ENCODE measurements at regions not wholly inside any gene's neighbourhood (a gene's known extent, or its start where the extent isn't known, plus 50 kb on each side); places are given as distances from the start of the nearest gene placed in this dataset.

- no peak for DNase-seq (ENCODE audit: low read depth)
Observed at GRCh38 chr3:99111235-99111634, 209.7 kb upstream of the DCBLD2 start.

- no peak for DNase-seq (ENCODE audit: low read depth)
Observed at GRCh38 chr3:99110401-99110800, 208.9 kb upstream of the DCBLD2 start.

GRCh38 chr3:99108508-99108907 lies 207.0 kb upstream of the DCBLD2 start:
- no peak for DNase-seq (ENCODE audit: low read depth)

GRCh38 chr3:99094606-99095005 lies 193.1 kb upstream of the DCBLD2 start:
- no peak for DNase-seq (ENCODE audit: low read depth)

DNA sequence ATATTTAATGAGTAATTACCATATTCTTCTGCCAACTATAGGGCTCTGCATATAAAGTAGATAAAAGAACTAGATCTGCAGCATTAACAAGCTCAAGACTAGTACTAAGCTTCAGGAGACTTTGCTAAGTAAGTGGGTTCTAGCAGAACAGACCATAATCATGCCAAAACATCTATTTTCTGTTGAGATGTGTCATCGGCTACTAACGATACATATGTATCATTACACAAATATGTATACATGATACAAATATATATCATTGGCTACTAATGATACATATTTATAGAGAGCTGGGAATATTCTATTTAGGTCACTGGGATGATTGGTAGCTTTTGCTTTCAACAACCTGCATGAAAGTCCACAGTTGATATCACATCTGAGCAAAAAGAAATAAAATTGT lies 185.8 kb upstream of the DCBLD2 start:
- DNase-seq (ENCODE audit: low read depth): no peak

DNA sequence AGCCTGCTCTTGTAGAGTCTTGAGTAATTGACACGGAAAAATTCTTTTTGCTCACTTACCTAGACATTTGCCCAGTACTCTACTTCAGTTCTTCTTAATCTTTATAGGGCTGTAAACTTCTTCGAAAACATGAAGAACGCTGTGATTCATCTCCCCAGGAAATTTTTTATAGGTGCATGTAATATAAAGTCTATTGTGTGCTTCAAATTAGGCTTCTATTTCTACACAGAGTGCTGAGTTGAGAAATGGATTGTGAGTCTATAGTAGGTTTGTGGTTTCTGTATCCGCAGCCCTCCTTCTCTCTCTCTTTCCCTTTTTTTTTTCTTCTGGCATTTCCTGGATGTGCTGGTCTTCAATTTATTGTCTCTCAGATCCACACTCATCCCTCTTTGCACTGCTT lies 183.3 kb upstream of the DCBLD2 start:
- no peak for DNase-seq (ENCODE audit: low read depth)

DNA sequence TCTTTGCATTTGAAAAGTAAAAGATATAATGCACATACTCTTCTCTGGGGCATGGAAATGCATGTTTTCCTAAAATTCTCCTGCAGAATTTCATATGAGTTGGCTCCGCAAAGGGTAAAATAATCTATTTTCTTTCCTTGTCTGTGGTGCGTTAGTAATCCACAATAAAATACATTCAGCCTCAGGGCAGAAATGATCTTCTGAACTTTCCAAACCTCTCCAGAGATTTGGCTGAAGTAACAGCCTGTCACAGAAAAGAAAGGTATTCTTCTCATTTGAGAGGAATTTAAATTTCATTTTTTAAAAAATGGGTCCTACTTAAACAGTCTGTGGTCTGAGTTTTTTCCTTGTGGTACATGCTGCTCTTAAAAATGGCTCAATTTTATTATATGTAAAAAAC lies 182.7 kb upstream of the DCBLD2 start:
- DNase-seq (ENCODE audit: low read depth): no peak

GRCh38 chr3:99071096-99071495 lies 169.6 kb upstream of the DCBLD2 start:
- no peak for DNase-seq (ENCODE audit: low read depth)

DNA sequence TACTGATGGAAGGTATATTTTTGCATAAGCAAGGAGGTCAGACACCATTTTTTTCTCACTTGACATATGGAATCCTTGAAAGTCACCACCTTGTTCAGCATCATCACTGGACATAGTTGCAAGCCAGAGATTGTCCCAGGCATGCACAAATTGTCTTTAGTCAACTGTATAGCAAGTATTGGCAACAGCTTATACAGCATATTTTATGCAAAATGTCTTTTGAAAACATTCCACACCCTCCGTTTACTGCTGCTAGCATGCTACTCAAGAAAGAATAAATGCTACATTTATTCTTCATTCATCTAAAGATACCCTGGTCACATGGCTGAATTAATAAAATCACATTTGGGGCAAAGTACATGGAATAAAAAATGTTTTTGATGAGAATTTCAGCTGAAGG lies 168.5 kb upstream of the DCBLD2 start:
- DNase-seq (ENCODE audit: low read depth): no peak

DNA sequence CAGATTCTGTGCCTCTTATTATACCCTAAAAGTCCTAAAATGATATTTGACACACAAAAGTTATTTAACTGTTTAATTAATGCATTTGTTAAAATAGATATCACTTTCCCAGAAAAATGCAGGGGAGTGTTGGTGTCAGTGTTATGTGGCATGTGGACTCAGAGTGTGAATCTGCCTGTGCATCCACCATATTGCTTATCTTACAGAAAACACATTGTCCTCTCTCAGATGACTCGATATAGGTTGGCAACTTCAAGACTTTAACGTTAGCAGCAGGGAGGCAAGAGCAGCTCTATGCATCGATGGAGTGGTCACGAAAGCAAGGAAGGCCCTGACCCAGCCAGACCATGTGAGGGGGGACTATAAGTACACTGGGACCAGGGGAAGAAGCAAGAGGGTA lies 165.4 kb upstream of the DCBLD2 start:
- no peak for DNase-seq (ENCODE audit: low read depth)

- no peak for DNase-seq (ENCODE audit: low read depth)
Observed at GRCh38 chr3:99049164-99049563, 147.7 kb upstream of the DCBLD2 start.

DNA sequence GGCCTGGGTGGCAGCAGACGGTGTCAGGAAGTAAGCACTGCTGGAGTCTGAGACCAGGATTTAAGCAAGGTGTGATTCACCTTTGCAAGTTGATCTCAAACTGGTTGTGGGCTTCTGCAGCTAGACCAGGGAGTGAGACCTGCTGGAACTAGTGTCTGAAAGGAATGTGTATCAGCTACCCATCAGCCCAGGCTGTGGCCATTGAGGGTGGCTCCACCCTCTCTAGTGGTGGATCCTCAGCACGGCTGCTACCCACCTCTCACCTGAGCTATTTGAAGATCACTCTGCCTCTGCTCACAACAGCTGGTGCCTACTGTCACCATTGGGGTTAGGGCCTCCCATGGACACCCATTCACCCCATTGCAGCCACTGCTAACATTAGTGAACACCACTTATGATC lies 140.3 kb upstream of the DCBLD2 start:
- DNase-seq (ENCODE audit: low read depth): no peak

DNA sequence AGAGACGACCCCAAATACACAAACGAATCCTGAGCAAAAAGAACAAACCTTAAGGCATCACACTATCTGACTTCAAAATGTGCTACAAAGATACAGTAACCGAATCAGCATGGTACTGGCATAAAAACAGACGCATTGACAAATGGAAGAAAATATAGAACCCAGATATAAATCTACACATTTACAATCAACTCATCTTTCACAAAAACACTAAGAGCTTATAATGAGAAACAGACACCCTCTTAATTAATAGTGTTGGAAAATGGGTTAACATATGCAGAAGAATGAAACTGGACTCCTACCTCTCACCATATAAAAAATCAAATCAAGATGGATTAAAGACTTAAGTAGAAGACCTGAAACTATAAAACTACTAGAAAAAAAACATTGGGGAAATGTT lies 130.3 kb upstream of the DCBLD2 start:
- DNase-seq (ENCODE audit: low read depth): no peak

- no peak for DNase-seq (ENCODE audit: low read depth)
Observed at GRCh38 chr3:99023590-99024192, 122.2 kb upstream of the DCBLD2 start.

GRCh38 chr3:99021466-99021865 lies 120.0 kb upstream of the DCBLD2 start:
- no peak for DNase-seq (ENCODE audit: low read depth)

GRCh38 chr3:99016452-99016851 lies 115.0 kb upstream of the DCBLD2 start:
- DNase-seq (ENCODE audit: low read depth): no peak

- no peak for DNase-seq (ENCODE audit: low read depth)
Observed at GRCh38 chr3:99013777-99014315, 112.4 kb upstream of the DCBLD2 start.

DNA sequence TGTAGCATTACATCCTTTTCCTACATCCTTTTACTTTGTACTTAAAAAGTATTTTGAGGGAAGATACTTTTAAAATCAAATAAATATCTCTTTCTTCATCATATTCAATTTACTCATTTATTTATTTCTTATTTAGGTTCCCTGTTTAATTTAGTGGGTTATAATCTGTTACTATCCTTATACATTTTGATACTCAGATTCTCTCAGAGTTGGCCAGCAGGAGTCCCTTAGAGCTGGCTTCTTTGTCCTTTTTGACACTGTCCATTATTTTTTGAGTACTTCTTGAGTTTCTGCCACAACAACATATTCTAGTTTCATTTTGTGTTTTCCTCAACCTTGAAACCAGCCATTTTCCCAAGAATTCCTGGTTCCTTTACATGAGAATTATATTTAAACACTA lies 111.6 kb upstream of the DCBLD2 start:
- DNase-seq (ENCODE audit: low read depth): no peak

GRCh38 chr3:99012051-99012450 lies 110.6 kb upstream of the DCBLD2 start:
- no peak for DNase-seq (ENCODE audit: low read depth)

GRCh38 chr3:99009851-99010250 lies 108.4 kb upstream of the DCBLD2 start:
- no peak for DNase-seq (ENCODE audit: low read depth)

GRCh38 chr3:99006686-99007085 lies 105.2 kb upstream of the DCBLD2 start:
- no peak for DNase-seq (ENCODE audit: low read depth)

- no peak for DNase-seq (ENCODE audit: low read depth)
Observed at GRCh38 chr3:98999675-99000074, 98.2 kb upstream of the DCBLD2 start.

DNA sequence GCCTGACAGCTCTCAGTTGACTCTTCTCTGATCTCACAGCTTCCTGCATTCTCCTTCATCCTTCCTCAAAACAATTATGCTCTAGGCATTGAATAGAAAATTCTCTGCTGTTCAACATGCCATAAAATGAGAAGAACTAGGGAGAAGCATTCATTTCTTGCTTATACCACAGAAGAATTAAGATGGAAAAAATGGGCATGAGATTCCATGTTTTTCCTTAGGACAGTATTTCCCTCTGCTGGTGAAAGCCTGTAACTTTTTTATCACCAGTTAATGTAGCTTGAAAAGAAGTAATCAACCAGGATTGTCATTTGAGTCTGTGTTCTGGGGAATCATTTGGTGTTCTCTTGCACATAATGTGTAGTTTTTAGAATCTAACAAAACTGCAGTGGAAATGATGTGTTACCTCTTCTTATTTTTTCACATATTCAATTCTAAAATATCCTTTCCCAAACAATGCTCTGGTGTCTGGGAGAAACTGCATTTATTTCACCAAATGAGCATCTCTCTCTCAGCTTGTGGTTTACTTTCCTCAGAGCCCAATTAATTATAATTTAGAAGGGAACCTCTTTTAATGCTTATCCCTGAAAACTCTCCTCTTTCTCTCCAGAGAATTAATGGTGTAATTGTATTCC lies 92.8 kb upstream of the DCBLD2 start:
- no peak for DNase-seq (ENCODE audit: low read depth)

GRCh38 chr3:98991393-98991792 lies 89.9 kb upstream of the DCBLD2 start:
- no peak for DNase-seq (ENCODE audit: low read depth)

Data from activated T-cell treated with anti-CD3 and anti-CD28 coated beads for 48 hours (primary cell).